ENCODE measurements at regions not wholly inside any gene's neighbourhood (a gene's known extent, or its start where the extent isn't known, plus 50 kb on each side); places are given as distances from the start of the nearest gene placed in this dataset.

- no peaks in the 10 kb centered on the region for H3K79me2 ChIP-seq (replicated peaks; ENCODE audit: insufficient read depth, low read length)
- TF ChIP-seq REST (IDR thresholded peaks at IDR 0.05; ENCODE audit: borderline replicate concordance), result no peak
- no peak for TF ChIP-seq POLR2AphosphoS5 (IDR thresholded peaks at IDR 0.05)
- TF ChIP-seq MXI1 (conservative IDR thresholded peaks at IDR 0.05; ENCODE audit: poor library complexity, severe bottlenecking), result no peak
- TF ChIP-seq RAD21 (conservative IDR thresholded peaks at IDR 0.05), result peak; percentile 95
- peak; percentile 94 for TF ChIP-seq SMC3 (conservative IDR thresholded peaks at IDR 0.05; ENCODE audit: poor library complexity)
- no peak for TF ChIP-seq TAF1 (IDR thresholded peaks at IDR 0.05; ENCODE audit: low read depth)
- TF ChIP-seq EZH2 (IDR thresholded peaks at IDR 0.05; ENCODE audit: borderline replicate concordance, insufficient read depth, low read length, poor library complexity, severe bottlenecking), result no peak
- no peak for TF ChIP-seq EP300 (conservative IDR thresholded peaks at IDR 0.05; ENCODE audit: poor library complexity, severe bottlenecking)
- TF ChIP-seq CTCF (IDR thresholded peaks at IDR 0.05; ENCODE audit: poor library complexity, severe bottlenecking), result peak; percentile 85
- no peak overlapping the region for H3K4me3 ChIP-seq (ENCODE audit: low read length)
- H3K36me3 ChIP-seq (ENCODE audit: insufficient read depth, low read length), result no peaks in the 10 kb centered on the region
- H3K9me2 ChIP-seq (ENCODE audit: insufficient read depth, low read length), result no peaks in the 10 kb centered on the region
- no peak overlapping the region for H2AFZ ChIP-seq (ENCODE audit: low read depth, low read length)
- H3K9ac ChIP-seq (ENCODE audit: low read length), result no peak overlapping the region
- no peaks in the 10 kb centered on the region for H4K20me1 ChIP-seq (ENCODE audit: insufficient read depth)
- H3K4me2 ChIP-seq (ENCODE audit: low read length), result no peak overlapping the region
- H3K27ac ChIP-seq (ENCODE audit: low read length), result no peak overlapping the region
- no peaks in the 10 kb centered on the region for H3F3A ChIP-seq (ENCODE audit: insufficient read depth, low read length, poor library complexity, severe bottlenecking)
- H3K9me3 ChIP-seq (ENCODE audit: low read length), result no peaks in the 10 kb centered on the region
- H3K27me3 ChIP-seq (ENCODE audit: insufficient read depth, low read depth, low read length), result no peaks in the 10 kb centered on the region
These were observed 556.7 kb upstream of the FBXO33 start for GRCh38 chr14:39988939-39989338.

GRCh38 chr14:39984323-39984722 is 552.1 kb upstream of the FBXO33 start:
- Histone ChIP-seq H3K4me2 (ENCODE audit: low read length) (no peak overlapping the region), H3K9me2 (ENCODE audit: insufficient read depth, low read length) (no peaks in the 10 kb centered on the region), H2AFZ (ENCODE audit: low read depth, low read length) (no peak overlapping the region), H3K9ac (ENCODE audit: low read length) (no peak overlapping the region), H3K27me3 (ENCODE audit: insufficient read depth, low read depth, low read length) (no peaks in the 10 kb centered on the region), H3K36me3 (ENCODE audit: insufficient read depth, low read length) (no peaks in the 10 kb centered on the region), H3K79me2 (replicated peaks; ENCODE audit: insufficient read depth, low read length) (no peaks in the 10 kb centered on the region), H4K20me1 (ENCODE audit: insufficient read depth) (no peaks in the 10 kb centered on the region), H3K4me3 (ENCODE audit: low read length) (no peak overlapping the region), H3F3A (ENCODE audit: insufficient read depth, low read length, poor library complexity, severe bottlenecking) (no peaks in the 10 kb centered on the region), H3K9me3 (ENCODE audit: low read length) (no peaks in the 10 kb centered on the region), H3K27ac (ENCODE audit: low read length) (no peak overlapping the region)
- TF ChIP-seq EZH2 (IDR thresholded peaks at IDR 0.05; ENCODE audit: borderline replicate concordance, insufficient read depth, low read length, poor library complexity, severe bottlenecking), result no peak
- TF ChIP-seq EP300 (conservative IDR thresholded peaks at IDR 0.05; ENCODE audit: poor library complexity, severe bottlenecking), result no peak
- TF ChIP-seq MXI1 (conservative IDR thresholded peaks at IDR 0.05; ENCODE audit: poor library complexity, severe bottlenecking), result no peak
- no peak for TF ChIP-seq CTCF (IDR thresholded peaks at IDR 0.05; ENCODE audit: poor library complexity, severe bottlenecking)
- no peak for TF ChIP-seq TAF1 (IDR thresholded peaks at IDR 0.05; ENCODE audit: low read depth)
- TF ChIP-seq SMC3 (conservative IDR thresholded peaks at IDR 0.05; ENCODE audit: poor library complexity), result no peak
- TF ChIP-seq POLR2AphosphoS5 (IDR thresholded peaks at IDR 0.05), result no peak

Measured in neural cell (in vitro differentiated cells).